ENCODE measurements at regions not wholly inside any gene's neighbourhood (a gene's known extent, or its start where the extent isn't known, plus 50 kb on each side); places are given as distances from the start of the nearest gene placed in this dataset.

DNA sequence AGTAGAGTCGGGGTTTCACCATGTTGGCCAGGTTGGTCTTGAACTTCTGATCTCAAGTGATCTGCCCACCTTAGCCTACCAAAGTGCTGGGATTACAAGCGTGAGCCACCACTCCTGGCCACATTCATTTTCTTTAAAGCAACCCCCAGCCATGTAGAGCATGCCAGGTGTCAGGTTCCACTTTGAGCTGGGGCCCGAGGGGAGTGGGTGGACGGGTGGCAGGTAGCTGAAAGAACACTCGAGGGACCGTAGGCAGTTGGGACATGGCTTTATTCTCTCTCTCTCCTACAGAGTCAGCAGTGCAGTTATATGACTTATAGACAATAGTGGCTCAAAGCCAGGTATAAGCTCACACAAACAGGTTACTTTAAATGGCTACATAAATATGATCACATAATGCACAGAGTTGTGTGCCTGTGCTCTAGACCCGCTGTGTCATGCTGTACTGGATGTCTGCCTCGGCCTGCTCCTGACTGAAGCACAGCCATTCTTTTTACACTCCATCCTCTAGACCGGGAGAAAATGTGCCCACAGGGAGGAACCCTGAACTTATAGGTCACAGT, 60.5 kb upstream of the FAM120A start:
- H3K36me3 ChIP-seq (ENCODE audit: control insufficient read depth, insufficient read depth, low read length) = no peaks in the 10 kb centered on the region
- no peak overlapping the region for H3K27ac ChIP-seq (ENCODE audit: low read depth, low read length)
- DNase-seq = no peak
- no peaks in the 10 kb centered on the region for H3K4me1 ChIP-seq (ENCODE audit: control insufficient read depth, insufficient read depth, low read length)
- no peak overlapping the region for H3K9ac ChIP-seq (ENCODE audit: extremely low read depth, low read length, poor library complexity, severe bottlenecking)
- TF ChIP-seq, protein P1, sequence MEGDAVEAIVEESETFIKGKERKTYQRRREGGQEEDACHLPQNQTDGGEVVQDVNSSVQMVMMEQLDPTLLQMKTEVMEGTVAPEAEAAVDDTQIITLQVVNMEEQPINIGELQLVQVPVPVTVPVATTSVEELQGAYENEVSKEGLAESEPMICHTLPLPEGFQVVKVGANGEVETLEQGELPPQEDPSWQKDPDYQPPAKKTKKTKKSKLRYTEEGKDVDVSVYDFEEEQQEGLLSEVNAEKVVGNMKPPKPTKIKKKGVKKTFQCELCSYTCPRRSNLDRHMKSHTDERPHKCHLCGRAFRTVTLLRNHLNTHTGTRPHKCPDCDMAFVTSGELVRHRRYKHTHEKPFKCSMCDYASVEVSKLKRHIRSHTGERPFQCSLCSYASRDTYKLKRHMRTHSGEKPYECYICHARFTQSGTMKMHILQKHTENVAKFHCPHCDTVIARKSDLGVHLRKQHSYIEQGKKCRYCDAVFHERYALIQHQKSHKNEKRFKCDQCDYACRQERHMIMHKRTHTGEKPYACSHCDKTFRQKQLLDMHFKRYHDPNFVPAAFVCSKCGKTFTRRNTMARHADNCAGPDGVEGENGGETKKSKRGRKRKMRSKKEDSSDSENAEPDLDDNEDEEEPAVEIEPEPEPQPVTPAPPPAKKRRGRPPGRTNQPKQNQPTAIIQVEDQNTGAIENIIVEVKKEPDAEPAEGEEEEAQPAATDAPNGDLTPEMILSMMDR (conservative IDR thresholded peaks at IDR 0.05) = no peak
- H3K4me1 Mint-ChIP-seq = no peaks in the 10 kb centered on the region
- WGBS, 2 experiments (ENCODE audit: insufficient coverage in 1 of 2, insufficient read length in 1 of 2) = 88 to 100% methylated on average over 3 to 9 of the region's 9 CpGs
- no peaks in the 10 kb centered on the region for H3K9me3 ChIP-seq (ENCODE audit: control insufficient read depth, low read length)
- no peaks in the 10 kb centered on the region for H3K36me3 Mint-ChIP-seq (ENCODE audit: low read depth)
- H3K27ac Mint-ChIP-seq = no peak overlapping the region
- H3K4me3 Mint-ChIP-seq = no peak overlapping the region
- no peaks in the 10 kb centered on the region for H3K27me3 ChIP-seq (ENCODE audit: control insufficient read depth, insufficient read depth, low read length, poor library complexity, severe bottlenecking)
- no peaks in the 10 kb centered on the region for H3K9me3 Mint-ChIP-seq
- H3K27me3 Mint-ChIP-seq (ENCODE audit: insufficient read depth) = peaks cover 1% of the 10 kb centered on the region
- no peak overlapping the region for H3K4me3 ChIP-seq (ENCODE audit: low read length)

- TF ChIP-seq, protein P1 (conservative IDR thresholded peaks at IDR 0.05) = peak; percentile 48
- H3K36me3 ChIP-seq (ENCODE audit: control insufficient read depth, insufficient read depth, low read length) = no peaks in the 10 kb centered on the region
- Mint-ChIP-seq H3K9me3 (no peaks in the 10 kb centered on the region), H3K4me1 (no peaks in the 10 kb centered on the region), H3K27ac (no peak overlapping the region), H3K27me3 (ENCODE audit: insufficient read depth) (peaks cover 1% of the 10 kb centered on the region), H3K4me3 (no peak overlapping the region), H3K36me3 (ENCODE audit: low read depth) (no peaks in the 10 kb centered on the region)
- no peaks in the 10 kb centered on the region for H3K4me1 ChIP-seq (ENCODE audit: control insufficient read depth, insufficient read depth, low read length)
- H3K4me3 ChIP-seq (ENCODE audit: low read length) = no peak overlapping the region
- WGBS, 2 experiments (ENCODE audit: insufficient coverage in 1 of 2, insufficient read length in 1 of 2) = 88 to 100% methylated on average over 3 to 6 of the region's 6 CpGs
- H3K9me3 ChIP-seq (ENCODE audit: control insufficient read depth, low read length) = no peaks in the 10 kb centered on the region
- H3K27ac ChIP-seq (ENCODE audit: low read depth, low read length) = no peak overlapping the region
- no peak for DNase-seq
- no peak overlapping the region for H3K9ac ChIP-seq (ENCODE audit: extremely low read depth, low read length, poor library complexity, severe bottlenecking)
- H3K27me3 ChIP-seq (ENCODE audit: control insufficient read depth, insufficient read depth, low read length, poor library complexity, severe bottlenecking) = no peaks in the 10 kb centered on the region
Observed at GRCh38 chr9:93391898-93392297, 59.6 kb upstream of the FAM120A start.

GRCh38 chr9:93392974-93393373, 58.5 kb upstream of the FAM120A start:
- H3K27me3 Mint-ChIP-seq (ENCODE audit: insufficient read depth) = peaks cover 1% of the 10 kb centered on the region

More at GRCh38 chr9:93392974-93393373, 58.5 kb upstream of the FAM120A start:
- Mint-ChIP-seq H3K4me3 (no peak overlapping the region), H3K9me3 (no peaks in the 10 kb centered on the region), H3K4me1 (no peaks in the 10 kb centered on the region), H3K36me3 (ENCODE audit: low read depth) (no peaks in the 10 kb centered on the region), H3K27ac (no peak overlapping the region)
- Histone ChIP-seq H3K27me3 (ENCODE audit: control insufficient read depth, insufficient read depth, low read length, poor library complexity, severe bottlenecking) (no peaks in the 10 kb centered on the region), H3K9ac (ENCODE audit: extremely low read depth, low read length, poor library complexity, severe bottlenecking) (no peak overlapping the region), H3K36me3 (ENCODE audit: control insufficient read depth, insufficient read depth, low read length) (no peaks in the 10 kb centered on the region), H3K9me3 (ENCODE audit: control insufficient read depth, low read length) (no peaks in the 10 kb centered on the region), H3K27ac (ENCODE audit: low read depth, low read length) (no peak overlapping the region), H3K4me3 (ENCODE audit: low read length) (no peak overlapping the region), H3K4me1 (ENCODE audit: control insufficient read depth, insufficient read depth, low read length) (no peaks in the 10 kb centered on the region)
- no peak for DNase-seq
- 91 to 100% methylated on average over 3 to 10 of the region's 10 CpGs for WGBS, 2 experiments (ENCODE audit: insufficient coverage in 1 of 2, insufficient read length in 1 of 2)
- TF ChIP-seq, protein P1 (conservative IDR thresholded peaks at IDR 0.05) = no peak
